ENCODE measurements at regions not wholly inside any gene's neighbourhood (a gene's known extent, or its start where the extent isn't known, plus 50 kb on each side); places are given as distances from the start of the nearest gene placed in this dataset.

DNA sequence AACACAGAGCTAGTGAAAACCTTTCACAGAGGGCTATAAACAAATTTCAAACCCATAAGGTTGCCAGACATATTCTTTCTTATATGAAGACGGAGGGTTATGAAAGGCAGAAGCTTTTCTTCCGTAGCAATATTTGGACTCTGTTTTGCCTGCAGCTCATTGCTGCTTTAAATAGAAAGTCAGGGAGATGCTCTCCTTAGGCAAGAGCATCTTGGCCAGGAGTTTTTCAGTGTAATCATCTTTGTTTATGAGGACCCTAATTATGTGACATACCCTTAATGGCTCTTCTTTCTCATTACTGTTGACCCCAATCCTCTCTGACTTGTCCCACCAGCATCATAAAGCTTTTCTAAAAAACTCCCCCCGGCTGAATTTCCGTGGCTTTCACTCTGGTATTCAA, 433.4 kb upstream of the NRXN1 start:
- in situ Hi-C loops (cut with MboI; ENCODE audit: low pct_unique_long_range_greater_than_20kb, low sequenced_read_pairs), result no loop called here
- no peak for DNase-seq

DNA sequence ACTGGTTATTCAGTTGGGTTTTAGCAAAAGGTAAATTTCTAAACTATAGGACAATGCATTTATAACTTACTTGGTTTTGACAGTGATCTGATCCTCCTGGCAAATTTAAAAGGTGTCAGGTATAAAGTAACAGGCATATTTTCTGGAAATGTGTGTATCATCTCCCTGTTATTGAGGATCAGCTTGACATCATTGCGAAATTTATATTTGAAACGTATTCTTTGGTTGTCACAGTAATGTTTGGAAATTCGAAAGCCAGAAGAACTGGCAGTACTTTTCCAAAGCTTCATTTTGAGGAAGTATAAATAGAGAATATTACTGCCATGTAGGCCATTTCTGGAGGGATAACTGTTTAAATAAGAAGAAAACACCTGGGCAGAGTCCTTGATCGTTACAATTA, 422.2 kb upstream of the NRXN1 start:
- DNase-seq, result no peak
- in situ Hi-C loops (cut with MboI; ENCODE audit: low pct_unique_long_range_greater_than_20kb, low sequenced_read_pairs), result no loop called here

DNA sequence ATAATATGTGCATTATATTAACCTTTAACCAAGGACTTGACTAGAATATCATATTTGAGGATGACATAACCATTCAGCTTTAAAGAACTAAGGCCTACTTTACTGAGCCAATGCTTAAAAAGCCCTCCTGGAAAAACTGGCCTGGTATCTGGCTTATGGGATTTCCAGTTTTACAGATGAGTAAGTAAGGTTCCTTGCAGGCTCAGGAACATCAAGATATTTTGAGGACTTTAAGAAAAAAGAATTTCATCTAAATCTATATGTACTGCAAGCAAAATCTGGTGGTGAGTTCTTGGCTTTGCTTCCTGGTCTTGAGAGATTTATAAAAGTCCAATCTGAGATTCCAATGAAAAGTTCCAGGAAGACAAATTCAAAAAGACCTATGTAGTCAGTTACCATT, 417.0 kb upstream of the NRXN1 start:
- in situ Hi-C loops (cut with MboI; ENCODE audit: low pct_unique_long_range_greater_than_20kb, low sequenced_read_pairs), result no loop called here
- DNase-seq, result no peak

- in situ Hi-C loops (cut with MboI; ENCODE audit: low pct_unique_long_range_greater_than_20kb, low sequenced_read_pairs), result no loop called here
- no peak for DNase-seq
Measured at GRCh38 chr2:51441786-51442185, 409.9 kb upstream of the NRXN1 start.

- no peak for DNase-seq
- in situ Hi-C loops (cut with MboI; ENCODE audit: low pct_unique_long_range_greater_than_20kb, low sequenced_read_pairs), result no loop called here
Measured at GRCh38 chr2:51424418-51424817, 392.5 kb upstream of the NRXN1 start.

DNA sequence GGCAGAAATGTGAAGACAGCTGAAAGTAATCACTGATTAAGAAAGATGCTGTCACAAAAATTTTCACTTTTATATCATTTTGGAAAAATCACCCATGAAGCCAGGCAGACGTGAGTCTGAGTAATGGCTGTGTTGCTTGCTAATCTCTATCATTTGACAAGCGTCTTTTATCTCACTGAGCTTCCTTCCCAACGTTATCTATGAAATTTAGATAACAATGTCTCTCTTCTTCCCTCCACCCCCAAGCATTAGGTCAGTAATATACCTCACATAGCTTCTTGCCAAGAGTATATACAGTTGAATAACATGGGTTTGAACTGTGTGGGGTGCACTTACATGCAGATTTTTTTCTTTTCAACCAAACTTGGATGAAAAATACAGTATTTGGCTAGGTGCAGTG, 388.6 kb upstream of the NRXN1 start:
- in situ Hi-C loops (cut with MboI; ENCODE audit: low pct_unique_long_range_greater_than_20kb, low sequenced_read_pairs), result no loop called here
- no peak for DNase-seq

- in situ Hi-C loops (cut with MboI; ENCODE audit: low pct_unique_long_range_greater_than_20kb, low sequenced_read_pairs), result no loop called here
- no peak for DNase-seq
Measured at GRCh38 chr2:51413726-51414125, 381.8 kb upstream of the NRXN1 start.

DNA sequence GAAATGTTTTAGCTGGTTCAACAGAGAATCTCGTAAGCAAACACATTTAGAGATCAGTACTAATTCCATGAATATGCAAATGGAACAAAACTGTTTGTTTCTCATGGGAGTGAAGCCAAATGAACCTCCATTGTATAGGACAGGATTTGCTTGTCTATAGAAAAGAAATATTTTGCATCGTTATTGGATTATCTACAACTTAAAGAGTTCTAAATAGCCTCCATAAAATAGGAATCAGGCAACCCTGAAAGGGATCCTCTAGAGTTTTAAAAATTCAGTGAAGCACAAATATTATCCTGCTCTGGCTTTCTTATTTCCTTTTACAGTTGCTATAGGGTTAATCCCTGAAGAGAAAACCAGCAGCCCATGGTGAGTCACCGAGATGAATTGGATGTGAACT, 378.4 kb upstream of the NRXN1 start:
- DNase-seq, result no peak
- in situ Hi-C loops (cut with MboI; ENCODE audit: low pct_unique_long_range_greater_than_20kb, low sequenced_read_pairs), result no loop called here

GRCh38 chr2:51409920-51410319, 378.0 kb upstream of the NRXN1 start:
- in situ Hi-C loops (cut with MboI; ENCODE audit: low pct_unique_long_range_greater_than_20kb, low sequenced_read_pairs), result no loop called here
- no peak for DNase-seq

GRCh38 chr2:51404226-51404625, 372.3 kb upstream of the NRXN1 start:
- no peak for DNase-seq
- in situ Hi-C loops (cut with MboI; ENCODE audit: low pct_unique_long_range_greater_than_20kb, low sequenced_read_pairs), result no loop called here

DNA sequence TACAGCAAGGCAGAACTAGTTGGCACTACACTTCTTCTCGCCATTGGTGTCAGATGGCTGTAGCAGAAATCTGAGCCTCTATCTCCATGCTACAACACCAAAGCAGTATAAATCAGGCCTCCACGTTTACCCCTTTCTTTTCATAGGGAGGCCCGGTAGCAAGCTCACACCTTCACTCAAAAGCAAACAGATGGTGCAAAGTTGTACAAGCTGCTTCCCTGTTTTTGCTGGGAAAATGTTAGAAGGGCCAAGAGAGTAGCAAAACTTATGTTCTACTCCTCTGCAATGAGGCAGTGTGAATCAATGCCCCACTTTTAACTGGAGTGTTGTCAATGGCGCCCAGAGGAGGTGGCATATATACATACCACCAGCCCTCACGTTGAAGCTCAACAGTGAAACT, 369.6 kb upstream of the NRXN1 start:
- in situ Hi-C loops (cut with MboI; ENCODE audit: low pct_unique_long_range_greater_than_20kb, low sequenced_read_pairs), result no loop called here

DNA sequence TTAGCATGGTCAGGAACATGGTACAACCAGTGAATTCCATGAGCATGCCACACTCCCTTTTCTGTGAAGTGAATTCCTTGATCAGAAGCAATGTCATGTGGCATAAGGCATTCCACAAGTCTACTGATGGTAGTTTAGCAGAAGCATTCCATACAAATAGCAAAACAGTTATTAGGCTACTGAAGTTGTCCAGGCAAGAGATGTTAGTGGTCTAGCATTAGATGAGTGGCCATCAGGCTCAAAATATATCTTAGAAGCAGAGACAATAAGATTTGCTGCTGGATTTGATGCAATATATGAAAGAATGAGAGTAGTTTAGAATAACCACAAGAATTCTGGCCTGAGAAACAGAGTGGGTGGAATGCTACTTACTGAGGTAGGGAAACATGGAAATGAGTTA, 355.3 kb upstream of the NRXN1 start:
- DNase-seq, result no peak
- in situ Hi-C loops (cut with MboI; ENCODE audit: low pct_unique_long_range_greater_than_20kb, low sequenced_read_pairs), result no loop called here

More for the DNA sequence above, 369.6 kb upstream of the NRXN1 start:
- DNase-seq, result no peak

GRCh38 chr2:51379997-51380396, 348.1 kb upstream of the NRXN1 start:
- in situ Hi-C loops (cut with MboI; ENCODE audit: low pct_unique_long_range_greater_than_20kb, low sequenced_read_pairs), result no loop called here
- DNase-seq, result no peak

DNA sequence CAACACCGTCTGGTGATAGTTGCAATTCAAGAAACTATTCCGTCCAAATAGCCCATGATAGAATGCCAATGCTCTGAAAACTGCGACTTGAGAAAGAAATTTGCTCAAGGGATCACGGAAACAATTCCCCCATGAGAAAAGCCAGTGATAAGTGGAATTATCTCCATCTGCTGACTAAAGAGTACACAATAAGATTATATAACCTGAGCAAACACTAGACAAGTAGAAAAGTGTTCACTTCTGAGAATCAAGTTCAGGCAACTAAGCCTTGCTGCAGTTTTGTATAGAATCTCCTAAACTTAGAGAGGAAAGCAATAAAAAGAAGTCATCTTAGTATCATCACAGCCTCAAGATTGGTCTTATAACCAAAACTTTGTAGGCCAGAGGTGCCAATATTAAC, 336.3 kb upstream of the NRXN1 start:
- no peak for DNase-seq
- in situ Hi-C loops (cut with MboI; ENCODE audit: low pct_unique_long_range_greater_than_20kb, low sequenced_read_pairs), result no loop called here

DNA sequence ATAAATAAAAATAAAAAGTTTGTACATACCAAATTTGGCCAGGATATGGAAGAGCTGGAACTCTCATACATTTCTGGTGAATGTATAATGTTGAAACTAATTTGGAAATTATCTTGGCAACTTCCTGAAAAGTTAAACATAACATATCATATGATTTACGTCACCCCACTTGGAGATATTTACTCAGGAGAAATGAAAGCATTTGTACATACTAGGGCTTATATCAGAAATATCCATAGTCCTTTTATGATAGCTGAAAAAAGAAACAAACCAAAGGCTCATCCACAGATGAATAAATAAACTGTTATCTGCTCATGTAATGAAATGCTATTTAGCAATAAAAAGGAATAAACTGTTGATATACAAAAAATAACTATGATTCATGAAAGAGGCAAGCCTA, 318.2 kb upstream of the NRXN1 start:
- in situ Hi-C loops (cut with MboI; ENCODE audit: low pct_unique_long_range_greater_than_20kb, low sequenced_read_pairs), result no loop called here
- DNase-seq, result no peak

DNA sequence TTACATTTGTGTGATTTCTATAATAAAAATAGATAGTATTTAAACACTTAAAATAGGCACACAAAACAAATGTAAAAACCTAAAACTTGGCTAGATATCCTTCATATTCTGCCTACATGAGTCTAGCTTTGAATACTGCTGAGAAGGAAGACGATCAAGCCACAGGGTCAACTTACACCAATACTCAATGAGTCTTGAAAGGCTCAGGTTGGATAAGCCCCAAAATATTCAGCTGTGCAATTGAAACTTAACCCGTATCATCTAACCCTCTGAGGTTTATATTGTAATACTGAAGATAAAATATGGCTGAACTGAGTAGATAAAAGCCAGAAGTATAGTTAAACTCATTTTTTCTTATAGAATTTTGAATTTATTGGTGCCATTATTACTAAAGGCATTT, 313.0 kb upstream of the NRXN1 start:
- DNase-seq, result no peak

DNA sequence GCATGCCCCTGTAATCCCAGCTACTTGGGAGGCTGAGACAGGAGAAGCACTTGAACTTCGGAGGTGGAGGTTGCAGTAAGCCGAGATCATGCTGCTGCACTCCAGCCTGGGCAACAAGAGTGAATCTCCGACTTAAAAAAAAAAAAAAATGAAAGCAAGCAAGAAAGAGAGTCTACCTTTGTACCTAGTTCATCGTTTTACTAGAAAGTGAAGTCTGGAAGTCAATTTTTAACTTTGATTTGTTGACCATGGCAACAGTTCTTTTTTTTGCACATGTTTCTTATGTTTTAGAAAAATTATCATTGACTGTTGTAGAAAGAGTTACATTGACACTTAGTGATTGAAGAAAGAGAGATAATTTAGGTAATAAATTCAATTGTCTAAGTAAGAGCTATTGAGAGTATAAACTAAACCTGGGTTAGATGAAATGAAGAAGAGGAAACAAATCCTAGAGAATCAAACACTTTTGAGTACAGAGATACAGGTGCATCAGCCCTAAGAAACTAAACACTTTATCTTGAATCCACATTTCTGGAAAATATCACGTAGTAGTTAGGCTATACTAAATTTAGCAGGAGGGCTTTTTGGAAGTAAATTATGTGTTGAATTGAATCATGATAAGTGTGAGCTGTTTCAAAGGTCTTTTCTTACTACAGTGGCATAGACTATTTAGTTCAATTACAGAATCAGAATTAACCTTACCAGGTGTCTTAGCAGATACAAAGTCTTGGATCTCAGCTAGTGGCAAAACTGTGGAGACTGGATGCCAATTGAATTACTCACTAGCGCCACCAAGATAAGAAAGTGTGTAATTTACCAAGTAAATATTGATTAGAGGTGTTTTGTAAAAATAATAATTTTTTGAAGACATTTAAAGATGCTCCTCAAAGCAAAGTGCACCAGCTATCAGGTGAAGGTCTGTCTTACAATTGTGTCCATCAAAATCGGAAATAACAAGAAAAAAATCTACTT, 303.4 kb upstream of the NRXN1 start:
- in situ Hi-C loops (cut with MboI; ENCODE audit: low pct_unique_long_range_greater_than_20kb, low sequenced_read_pairs), result no loop called here

More for the DNA sequence above, 313.0 kb upstream of the NRXN1 start:
- in situ Hi-C loops (cut with MboI; ENCODE audit: low pct_unique_long_range_greater_than_20kb, low sequenced_read_pairs), result no loop called here

GRCh38 chr2:51329512-51329911, 297.6 kb upstream of the NRXN1 start:
- no peak for DNase-seq

More for the DNA sequence above, 303.4 kb upstream of the NRXN1 start:
- DNase-seq, result no peak

GRCh38 chr2:51324051-51324450, 292.1 kb upstream of the NRXN1 start:
- in situ Hi-C loops (cut with MboI; ENCODE audit: low pct_unique_long_range_greater_than_20kb, low sequenced_read_pairs), result no loop called here

More at GRCh38 chr2:51329512-51329911, 297.6 kb upstream of the NRXN1 start:
- in situ Hi-C loops (cut with MboI; ENCODE audit: low pct_unique_long_range_greater_than_20kb, low sequenced_read_pairs), result no loop called here

GRCh38 chr2:51322613-51323012, 290.7 kb upstream of the NRXN1 start:
- in situ Hi-C loops (cut with MboI; ENCODE audit: low pct_unique_long_range_greater_than_20kb, low sequenced_read_pairs), result no loop called here
- DNase-seq, result no peak

More at GRCh38 chr2:51324051-51324450, 292.1 kb upstream of the NRXN1 start:
- DNase-seq, result no peak

DNA sequence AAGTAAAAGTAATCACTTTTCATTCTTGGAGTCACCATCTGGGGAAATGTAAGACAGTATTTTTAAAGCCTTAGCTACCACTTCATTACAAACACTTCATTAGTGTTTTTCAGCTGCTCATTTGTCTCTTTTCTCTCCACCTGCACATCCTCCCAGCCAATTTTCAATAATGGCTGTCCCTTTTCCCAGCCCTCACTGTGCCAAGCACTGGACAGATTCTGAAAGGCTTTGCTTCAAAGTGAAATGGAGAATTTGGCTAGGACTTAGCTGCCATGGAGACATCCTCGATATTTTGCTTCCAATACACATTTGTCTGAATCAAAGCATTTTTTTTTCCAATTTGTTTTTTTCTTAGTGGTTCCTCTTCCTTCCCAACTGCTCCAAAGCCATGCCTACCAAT, 272.4 kb upstream of the NRXN1 start:
- DNase-seq, result no peak
- in situ Hi-C loops (cut with MboI; ENCODE audit: low pct_unique_long_range_greater_than_20kb, low sequenced_read_pairs), result no loop called here
